GM19397 (cell line): ENCODE measurements at regions not wholly inside any gene's neighbourhood (a gene's known extent, or its start where the extent isn't known, plus 50 kb on each side); places are given as distances from the start of the nearest gene placed in this dataset.

Experiments used
- ATAC-seq: cut with Tn5 transposase; IDR thresholded peaks from one replicate; pipeline ENCODE4 v1.9.1; 2021; ENCODE audit warnings: mild to moderate bottlenecking, moderate library complexity; ENCODE audit not compliant: unreplicated experiment

GRCh38 chr10:78912361-78913218, 156.2 kb upstream of the ZMIZ1 start:
- no peak for ATAC-seq

DNA sequence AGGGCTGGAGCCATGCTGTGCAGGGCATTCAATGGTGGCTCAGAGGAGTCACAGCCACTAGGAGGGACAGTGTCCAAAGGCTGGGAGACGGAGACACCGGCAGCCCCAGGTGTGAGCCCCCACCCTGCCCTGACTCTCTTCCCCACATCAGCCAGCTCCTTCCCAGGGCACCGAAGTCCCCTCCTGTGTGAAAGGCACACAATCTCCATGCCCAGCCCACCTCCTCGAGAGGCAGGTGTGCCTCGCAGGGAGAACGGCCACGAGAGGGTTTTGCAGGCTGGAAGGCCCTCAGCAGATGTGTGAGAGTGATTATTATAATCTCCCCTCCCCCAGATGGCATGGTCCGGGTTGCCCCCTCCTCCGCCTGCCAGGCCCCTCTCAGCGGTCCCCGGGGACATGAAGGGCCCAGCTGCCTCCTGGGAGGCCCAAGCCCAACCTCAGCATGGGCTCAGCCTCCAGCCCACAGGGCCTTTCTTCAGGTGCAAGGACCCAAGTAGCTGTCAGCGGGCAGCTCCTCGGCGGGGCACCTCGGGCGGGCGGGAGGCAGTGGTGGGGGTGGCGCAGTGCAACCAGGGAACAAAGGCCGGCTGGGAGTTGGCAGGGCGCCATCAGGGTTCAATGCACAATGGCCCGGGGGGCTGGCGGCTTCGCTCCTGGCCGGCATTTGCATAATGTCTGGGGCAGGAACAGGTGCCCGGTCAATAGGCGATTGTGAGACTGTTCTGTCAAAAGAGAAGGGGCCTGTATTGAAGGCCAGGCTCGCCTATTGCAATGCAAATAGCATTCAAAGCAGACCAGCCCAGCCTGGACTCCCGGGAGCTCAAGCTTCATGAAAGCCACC, 155.3 kb upstream of the ZMIZ1 start:
- no peak for ATAC-seq

DNA sequence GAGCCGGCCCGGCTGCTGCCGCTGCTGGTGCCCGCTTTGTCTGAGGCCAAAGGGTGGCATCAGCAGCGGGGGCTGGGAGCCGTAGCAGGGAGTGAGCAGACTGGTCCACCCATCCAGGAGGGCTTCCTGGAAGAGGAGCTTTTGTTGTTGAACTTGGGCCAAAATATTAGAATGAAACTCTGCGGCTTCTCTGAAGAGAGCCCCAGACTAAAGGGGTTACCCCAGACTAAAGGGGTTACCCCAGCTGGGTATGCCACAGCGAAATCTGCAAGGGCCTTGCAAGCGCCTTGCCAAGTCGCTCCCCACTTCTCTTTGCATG, 154.7 kb upstream of the ZMIZ1 start:
- ATAC-seq, result no peak

- ATAC-seq, result no peak
These were observed 154.1 kb upstream of the ZMIZ1 start for GRCh38 chr10:78914502-78915189.

DNA sequence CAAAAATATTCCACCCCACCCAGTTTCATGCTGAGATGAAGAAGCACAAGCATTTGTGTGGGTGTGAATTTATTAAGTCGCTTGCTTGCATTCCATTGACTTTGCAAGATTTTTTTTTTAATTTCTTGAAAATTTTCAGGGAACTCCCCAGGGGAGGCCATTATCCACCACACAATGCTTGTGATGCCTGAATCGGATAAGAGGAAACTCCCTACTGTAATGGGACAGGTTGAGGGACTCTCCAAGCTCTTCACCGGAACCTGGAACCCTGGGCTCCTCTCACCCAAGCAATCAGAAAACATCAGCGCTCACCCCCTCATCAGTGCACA, 153.6 kb upstream of the ZMIZ1 start:
- no peak for ATAC-seq

DNA sequence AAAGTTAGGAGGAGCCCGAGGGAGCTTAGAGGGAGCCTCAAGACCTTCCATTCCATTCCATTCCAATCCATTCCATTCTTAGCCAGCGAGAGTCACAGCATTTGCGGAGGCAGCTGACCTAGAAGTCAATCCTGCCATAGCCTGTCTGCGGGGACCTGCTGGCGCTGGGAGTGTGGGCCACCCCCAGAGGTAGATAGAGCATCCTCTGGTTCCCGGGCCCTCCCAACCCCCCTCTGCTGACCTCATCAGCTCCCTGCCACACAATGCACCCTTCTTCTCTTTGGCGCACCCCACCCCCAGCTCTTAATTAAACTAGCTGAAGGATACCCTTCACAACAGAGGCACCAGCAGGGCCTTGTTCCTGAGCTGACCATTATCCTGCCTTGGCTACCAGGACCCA, 152.5 kb upstream of the ZMIZ1 start:
- no peak for ATAC-seq

GRCh38 chr10:78919181-78919966, 149.4 kb upstream of the ZMIZ1 start:
- ATAC-seq, result no peak

DNA sequence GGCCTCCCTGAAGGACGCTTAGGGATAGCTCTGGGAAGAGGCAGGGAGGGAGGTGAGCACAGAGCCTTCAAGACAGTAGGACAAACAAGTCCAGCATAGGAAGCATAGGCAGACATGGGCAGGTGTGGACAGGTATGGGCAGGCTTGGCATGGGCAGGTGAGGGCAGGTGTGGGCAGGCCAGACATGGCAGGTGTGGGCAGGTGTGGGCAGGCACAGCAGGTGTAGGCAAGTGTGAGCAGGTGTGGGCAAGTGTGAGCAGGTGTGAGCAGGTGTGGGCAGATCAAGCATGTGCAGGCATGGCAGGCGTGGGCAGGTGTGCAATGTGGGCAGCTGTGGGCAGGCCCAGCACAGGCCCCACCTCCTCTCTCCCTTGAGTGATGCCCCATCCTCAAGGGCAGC, 148.8 kb upstream of the ZMIZ1 start:
- ATAC-seq, result no peak

DNA sequence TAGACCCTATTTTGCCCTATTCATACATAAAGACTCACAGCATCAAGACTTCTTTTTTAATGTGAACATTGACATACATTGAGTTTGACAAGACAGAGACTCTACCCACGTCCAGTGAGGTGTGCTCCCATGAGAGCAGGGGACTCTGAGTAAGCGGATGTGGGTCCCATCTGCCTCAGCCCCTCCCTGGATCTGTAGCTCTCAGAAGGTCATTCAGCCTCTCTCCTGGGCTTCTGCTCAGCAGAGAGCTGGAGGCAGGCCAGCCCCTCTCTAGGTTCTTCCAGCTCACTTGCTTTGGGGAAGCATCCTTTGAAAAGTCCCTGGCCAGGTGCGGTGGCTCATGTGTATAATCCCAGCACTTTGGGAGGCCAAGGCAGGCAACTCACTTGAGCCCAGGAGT, 146.9 kb upstream of the ZMIZ1 start:
- ATAC-seq, result no peak

DNA sequence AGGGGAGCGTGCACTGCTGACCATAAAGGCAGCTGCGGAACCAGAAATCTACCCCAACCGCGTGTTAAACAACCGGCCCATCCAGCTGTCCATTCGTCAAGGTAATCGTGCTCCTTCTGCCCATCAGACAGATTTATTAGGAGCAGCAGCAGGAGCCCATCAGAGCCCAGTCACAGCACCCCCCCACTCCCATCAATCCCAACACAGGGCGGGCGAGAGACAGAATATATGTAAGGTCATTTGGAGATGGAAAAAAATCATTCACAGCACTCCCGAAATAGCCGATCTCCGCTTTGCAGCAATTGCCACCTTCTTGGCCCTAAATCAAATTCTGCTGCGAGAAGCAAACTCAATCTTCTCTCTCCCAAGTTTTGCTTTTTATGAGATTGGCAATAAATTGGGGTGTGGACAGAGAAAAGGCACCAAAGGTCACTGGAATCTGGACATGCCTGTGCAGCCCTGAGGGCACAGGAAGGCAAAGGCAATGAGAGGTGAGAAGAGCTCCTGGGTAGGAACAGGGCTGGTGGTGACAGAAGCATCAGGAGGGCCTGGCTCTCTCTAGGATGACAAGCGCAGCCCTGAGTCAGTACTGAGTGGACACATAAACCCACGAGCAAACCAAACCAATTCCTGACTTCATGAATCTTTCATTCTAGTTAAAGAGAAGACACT, 145.0 kb upstream of the ZMIZ1 start:
- ATAC-seq, result no peak

DNA sequence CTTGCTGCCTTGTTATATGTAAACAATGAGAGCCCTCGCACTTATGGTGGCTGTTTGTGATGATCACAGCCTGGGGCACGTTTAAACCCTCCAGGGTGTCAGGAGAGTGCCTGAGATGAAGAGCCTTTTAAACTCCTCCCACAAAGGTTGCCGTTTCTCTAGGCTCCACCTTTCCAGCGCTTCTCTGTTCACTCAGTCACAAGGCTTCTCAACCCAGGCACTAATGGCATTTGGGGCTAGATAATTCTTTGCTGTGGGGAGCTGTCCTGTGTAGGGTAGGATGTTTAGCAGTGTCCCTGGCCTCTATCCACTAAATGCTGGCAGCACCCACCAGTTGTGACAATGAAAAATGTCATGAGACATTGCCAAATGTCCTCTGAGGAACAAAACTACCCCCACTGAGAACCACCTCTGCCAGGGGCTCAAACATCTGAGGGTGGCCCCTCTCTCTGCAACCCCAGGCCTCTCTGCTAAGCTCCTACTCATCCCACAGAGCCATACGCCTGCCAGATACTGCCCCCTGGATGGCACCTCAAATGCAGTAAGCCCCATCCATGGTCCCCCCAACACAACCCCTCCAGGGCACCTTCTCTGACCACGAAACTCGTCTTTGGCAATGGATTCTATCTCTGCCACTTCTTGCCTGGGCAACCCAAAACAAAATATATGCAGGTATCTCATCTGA, 144.3 kb upstream of the ZMIZ1 start:
- no peak for ATAC-seq

GRCh38 chr10:78925275-78925674, 143.5 kb upstream of the ZMIZ1 start:
- no peak for ATAC-seq

GRCh38 chr10:78925800-78926319, 142.9 kb upstream of the ZMIZ1 start:
- ATAC-seq, result no peak

DNA sequence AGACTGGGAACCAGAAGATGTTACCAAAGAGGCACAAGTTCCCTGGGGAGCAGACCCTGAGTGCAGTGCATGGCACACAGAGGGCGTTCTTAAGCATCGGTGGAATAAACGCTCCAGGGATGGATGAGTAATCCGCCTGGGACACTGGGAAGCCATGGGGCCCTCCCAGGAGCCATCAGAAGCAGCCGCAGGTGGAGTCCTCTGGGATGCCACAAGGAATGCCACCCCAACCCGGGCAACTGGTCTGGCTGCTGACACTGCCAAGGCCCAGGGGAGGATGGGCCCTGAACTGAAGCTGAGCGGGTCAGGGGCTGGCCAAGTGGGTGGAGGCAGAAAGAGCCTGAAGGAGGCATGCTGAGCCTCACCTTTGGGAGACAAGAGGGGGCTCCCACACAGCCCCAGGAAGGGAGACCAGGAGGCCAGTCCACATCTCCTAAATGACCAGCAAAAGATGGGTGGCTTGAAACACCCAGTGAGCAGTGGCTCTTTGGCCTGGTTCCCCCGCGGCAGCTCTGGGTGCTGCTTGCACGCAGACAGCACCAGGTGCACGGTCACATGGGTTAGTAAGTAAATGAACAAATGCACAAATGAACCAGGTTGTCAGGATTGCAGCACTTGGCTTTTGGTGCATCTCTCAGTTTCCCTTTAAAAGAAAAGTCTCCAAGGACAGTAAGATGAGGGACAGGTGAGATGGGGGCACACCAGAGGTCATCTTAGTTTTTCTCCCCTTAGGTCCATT, 141.3 kb upstream of the ZMIZ1 start:
- no peak for ATAC-seq

DNA sequence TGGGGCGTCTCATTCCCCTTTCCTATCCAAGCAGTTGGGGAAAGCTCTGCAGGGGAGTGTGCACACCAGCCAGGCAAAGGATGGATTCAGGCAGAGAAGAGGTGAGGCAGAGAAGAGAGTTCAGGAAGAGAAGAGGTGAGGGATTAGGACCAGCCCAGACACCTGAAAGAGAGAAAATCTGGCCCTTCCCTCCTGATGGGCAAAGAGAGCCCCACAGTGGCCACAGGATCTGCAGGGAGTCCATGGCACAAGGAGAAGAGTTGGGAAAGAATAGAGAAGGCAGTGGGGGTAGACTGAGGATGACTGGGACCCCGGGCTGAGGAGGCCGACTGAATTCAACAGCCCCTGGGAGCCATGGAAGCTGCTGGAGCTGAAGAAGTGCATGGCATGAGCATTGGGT, 140.4 kb upstream of the ZMIZ1 start:
- no peak for ATAC-seq

DNA sequence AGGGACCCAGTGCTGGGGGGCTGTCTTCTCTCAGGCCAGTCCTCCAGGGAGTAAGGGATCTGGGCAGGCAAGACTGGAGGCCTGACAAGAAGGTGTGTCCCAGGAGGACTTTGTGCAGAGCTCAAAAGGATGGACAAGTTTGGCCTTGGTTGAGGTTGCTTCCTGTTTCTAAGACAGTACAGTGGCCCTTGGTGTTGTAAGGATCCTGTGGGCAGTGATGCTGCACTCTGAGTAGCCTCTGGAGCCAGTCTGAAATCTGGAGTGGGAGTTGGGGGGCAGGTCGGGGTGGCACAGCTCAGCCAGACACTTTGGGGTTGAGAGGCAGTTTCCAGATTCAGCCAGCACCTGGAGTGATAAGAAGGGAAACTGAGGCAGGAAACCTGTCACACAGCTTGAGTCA, 139.2 kb upstream of the ZMIZ1 start:
- no peak for ATAC-seq

DNA sequence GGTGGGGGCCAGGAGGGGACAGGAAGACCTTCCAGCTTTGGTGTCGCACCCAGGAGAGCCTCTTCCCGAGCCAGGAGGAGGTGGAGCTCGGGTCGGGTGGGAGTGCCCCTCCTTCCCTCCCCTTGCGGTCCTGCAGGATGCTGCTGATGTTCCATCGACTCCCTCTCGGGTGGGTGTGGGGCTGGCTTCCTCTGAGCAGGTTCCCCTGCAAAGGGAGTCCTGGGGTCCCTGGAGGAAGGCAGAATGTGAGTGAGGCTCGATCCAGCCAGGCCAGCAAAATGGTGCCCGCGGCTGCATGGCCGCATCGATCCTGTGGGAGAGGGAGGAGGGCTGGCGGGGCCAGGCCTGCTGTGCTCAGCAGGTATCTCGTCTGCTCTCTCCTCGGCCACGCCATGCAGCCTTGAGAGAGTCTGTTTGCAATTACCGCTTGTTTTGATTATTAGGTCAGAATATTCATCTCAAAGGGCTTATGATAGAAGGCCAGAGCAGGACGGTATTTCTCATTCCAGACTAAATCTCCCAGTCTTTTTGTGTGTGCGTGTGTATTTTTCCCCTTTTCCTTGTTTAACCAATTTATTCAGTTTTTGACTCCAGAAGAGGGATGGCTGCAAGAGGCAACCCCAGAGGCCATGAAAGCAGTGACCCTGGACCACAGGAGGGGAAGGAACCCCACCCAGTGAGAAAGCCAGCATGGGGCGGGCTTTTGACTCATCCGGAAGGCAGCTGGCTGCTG, 137.3 kb upstream of the ZMIZ1 start:
- no peak for ATAC-seq

DNA sequence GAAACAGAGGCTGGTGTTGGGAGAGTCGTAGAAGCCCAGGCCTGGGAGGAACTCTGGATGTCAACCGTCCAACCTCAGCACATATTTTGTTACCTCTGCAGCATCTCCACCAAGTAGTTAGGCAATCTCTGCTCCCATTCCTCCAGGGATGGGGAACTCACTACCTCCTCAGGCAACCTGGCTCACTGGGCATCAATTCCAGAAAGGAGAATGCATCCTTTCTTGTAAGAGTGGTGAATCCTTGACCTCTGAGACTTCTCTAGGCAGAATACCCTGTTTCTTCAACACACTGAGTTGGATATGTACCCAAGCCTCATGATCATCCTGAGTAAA, 136.7 kb upstream of the ZMIZ1 start:
- ATAC-seq, result no peak

- ATAC-seq, result no peak
These were observed 135.9 kb upstream of the ZMIZ1 start for GRCh38 chr10:78932861-78933260.
